Transverse colon (tissue), 4 donors: ENCODE measurements at regions not wholly inside any gene's neighbourhood (a gene's known extent, or its start where the extent isn't known, plus 50 kb on each side); places are given as distances from the start of the nearest gene placed in this dataset.

Source experiments
- DNase-seq: peaks from one replicate; pipeline ENCODE4 v3.0.0-alpha.2; 2019
- H3K27ac ChIP-seq, 4 donors: fragments of 200-600 bp; sonication (generic); 2 replicates each; pipeline ENCODE4 v1.5.1; 2016 to 2018; ENCODE audit warnings: inconsistent platforms in 4 of 4
- H3K27me3 ChIP-seq: fragments of 200-600 bp; sonication (generic); 2 replicates; pipeline ENCODE4 v1.5.1; 2017; ENCODE audit warnings: inconsistent platforms
- H3K36me3 ChIP-seq, 4 donors: fragments of 200-600 bp; sonication (generic); 2 replicates each; pipeline ENCODE4 v1.5.1; 2017 to 2019; ENCODE audit warnings: inconsistent platforms in 4 of 4
- H3K4me1 ChIP-seq, 4 donors: fragments of 200-600 bp; sonication (generic); 2 replicates each; pipeline ENCODE4 v1.5.1; 2017 to 2020; ENCODE audit warnings: inconsistent platforms in 4 of 4
- H3K4me3 ChIP-seq, 4 donors: fragments of 200-600 bp; sonication (generic); 1 replicate in 1 of 4; 2 replicates in 3 of 4; pipeline versions ENCODE4 v1.5.1 to v1.6.1; 2017 to 2019; ENCODE audit warnings: inconsistent platforms in 4 of 4
- H3K9me3 ChIP-seq, 2 donors: fragments of 200-600 bp; sonication (generic); 2 replicates each; pipeline ENCODE4 v1.5.1; 2017 to 2019; ENCODE audit warnings: inconsistent platforms in 2 of 2
- EP300 ChIP-seq: sonication (generic); formaldehyde crosslinking; IDR thresholded peaks from one replicate; pipeline ENCODE4 v1.6.1; 2017; ENCODE audit warnings: antibody characterized with exemption, low read depth
- POLR2A ChIP-seq: fragments of 450-650 bp; IDR thresholded peaks from one replicate; pipeline ENCODE4 v1.6.1; 2016; ENCODE audit warnings: antibody characterized with exemption, mild to moderate bottlenecking, moderate library complexity
- POLR2AphosphoS5 ChIP-seq, 3 donors: sonication (generic); formaldehyde crosslinking; IDR thresholded peaks; one replicate each; pipeline ENCODE4 v1.6.1; 2016; ENCODE audit warnings: antibody characterized with exemption in 3 of 3
- WGBS, 2 donors: methylation state at CpG; one replicate each; pipeline ENCODE4 v1.1.5; 2018; ENCODE audit warnings: low coverage in 1 of 2; 5-methylcytosine and 5-hydroxymethylcytosine counted together
- in situ Hi-C, 4 donors: fragments of 200-750 bp; cut with MboI; loops; one replicate each; pipeline versions ENCODE4 v1.15.0 to v1.15.1; 2017; ENCODE audit warnings: low sequenced_read_pairs in 3 of 4, low pct_ligation_motif_present in 1 of 4, low pct_unique_long_range_greater_than_20kb in 1 of 4
- intact Hi-C: fragments of 100-400 bp; cut with DNase I; formaldehyde crosslinking; loops from one replicate; pipeline ENCODE4 v1.15.1; 2023; ENCODE audit warnings: low total_unique reads
- TF ChIP-seq, protein P1 (sequence below), 5 experiments: fragments of 200-600 bp in 3 of 5; fragments of 450-650 bp in 2 of 5; sonication (generic) in 3 of 5; IDR thresholded peaks; 1 replicate in 2 of 5; 2 replicates in 3 of 5; pipeline ENCODE4 v1.5.1; 2016 to 2017; ENCODE audit warnings: antibody characterized with exemption in 5 of 5, inconsistent platforms in 3 of 5, mild to moderate bottlenecking in 2 of 5, moderate library complexity in 1 of 5

DNA sequence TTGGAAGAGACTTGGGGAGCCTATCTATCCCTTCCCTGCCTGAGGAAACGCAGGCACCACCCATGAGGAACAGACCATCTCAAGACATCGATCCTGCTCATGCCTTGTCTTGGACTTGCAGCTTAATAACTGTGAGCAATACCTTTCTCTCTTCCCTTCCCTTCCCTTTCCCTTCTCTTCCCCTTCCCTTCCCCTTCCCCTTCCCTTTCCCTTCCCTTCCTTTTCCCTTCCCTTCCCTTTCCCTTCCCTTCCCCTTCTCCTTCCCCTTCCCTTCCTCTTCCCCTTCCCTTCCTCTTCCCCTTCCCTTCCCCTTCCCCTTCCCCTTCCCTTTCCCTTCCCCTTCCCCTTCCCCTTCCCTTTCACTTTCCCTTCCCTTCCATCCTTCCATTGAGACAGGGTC is 650.7 kb upstream of the SOX11 start:
- Histone ChIP-seq H3K4me3 (no peak overlapping the region), H3K27me3 (no peaks in the 10 kb centered on the region), H3K9me3 (peaks cover 4 to 5% of the 10 kb centered on the region in 2 donors), H3K27ac (no peak overlapping the region), H3K36me3 (no peaks in the 10 kb centered on the region), H3K4me1 (no peaks in the 10 kb centered on the region)
- in situ Hi-C loops (no loop called here), intact Hi-C loops (no loop called here)
- no peak for DNase-seq
- WGBS, 2 donors = 67 to 80% methylated on average over 2 of the region's 2 CpGs
- TF ChIP-seq EP300 = no peak
- no peak for TF ChIP-seq POLR2A
- TF ChIP-seq, protein P1, sequence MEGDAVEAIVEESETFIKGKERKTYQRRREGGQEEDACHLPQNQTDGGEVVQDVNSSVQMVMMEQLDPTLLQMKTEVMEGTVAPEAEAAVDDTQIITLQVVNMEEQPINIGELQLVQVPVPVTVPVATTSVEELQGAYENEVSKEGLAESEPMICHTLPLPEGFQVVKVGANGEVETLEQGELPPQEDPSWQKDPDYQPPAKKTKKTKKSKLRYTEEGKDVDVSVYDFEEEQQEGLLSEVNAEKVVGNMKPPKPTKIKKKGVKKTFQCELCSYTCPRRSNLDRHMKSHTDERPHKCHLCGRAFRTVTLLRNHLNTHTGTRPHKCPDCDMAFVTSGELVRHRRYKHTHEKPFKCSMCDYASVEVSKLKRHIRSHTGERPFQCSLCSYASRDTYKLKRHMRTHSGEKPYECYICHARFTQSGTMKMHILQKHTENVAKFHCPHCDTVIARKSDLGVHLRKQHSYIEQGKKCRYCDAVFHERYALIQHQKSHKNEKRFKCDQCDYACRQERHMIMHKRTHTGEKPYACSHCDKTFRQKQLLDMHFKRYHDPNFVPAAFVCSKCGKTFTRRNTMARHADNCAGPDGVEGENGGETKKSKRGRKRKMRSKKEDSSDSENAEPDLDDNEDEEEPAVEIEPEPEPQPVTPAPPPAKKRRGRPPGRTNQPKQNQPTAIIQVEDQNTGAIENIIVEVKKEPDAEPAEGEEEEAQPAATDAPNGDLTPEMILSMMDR (IDR thresholded peaks at IDR 0.05) = no peak
- TF ChIP-seq POLR2AphosphoS5 (IDR thresholded peaks at IDR 0.05) = no peak

DNA sequence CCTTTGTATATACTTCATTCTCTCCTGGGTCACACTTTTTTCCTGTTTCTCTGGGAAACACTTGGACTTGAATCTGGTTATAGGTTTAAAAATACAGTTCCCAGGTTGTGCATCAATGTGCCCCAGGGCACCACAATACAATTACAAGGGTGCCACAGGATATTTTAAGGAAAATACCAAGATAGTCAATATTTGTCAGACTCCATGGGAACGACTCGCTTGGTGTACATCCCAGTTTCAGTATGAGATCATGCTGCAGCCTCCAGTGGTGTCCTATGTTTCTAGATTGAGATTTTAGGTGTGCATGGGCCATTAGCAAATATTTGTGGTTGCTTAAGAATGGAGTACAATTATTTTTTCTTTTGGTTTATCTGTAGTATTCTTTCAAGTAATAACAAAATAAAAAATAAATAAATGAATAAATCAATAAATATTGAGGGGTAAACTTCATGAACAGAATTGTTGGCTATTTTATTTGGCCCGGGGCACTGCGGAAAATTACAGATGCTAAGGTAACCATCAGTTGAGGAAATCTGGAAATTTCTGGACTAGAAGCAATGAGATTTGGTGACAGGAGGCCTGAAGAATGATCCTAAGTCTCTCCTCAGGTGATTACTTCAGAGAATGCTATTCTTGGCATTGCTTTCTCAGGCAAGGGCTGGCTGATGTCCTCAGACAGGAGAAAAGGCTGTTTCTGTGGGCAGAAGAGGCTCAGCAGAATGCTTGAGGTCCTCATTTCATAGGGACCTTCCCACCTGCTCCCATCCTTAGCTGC is 649.3 kb upstream of the SOX11 start:
- TF ChIP-seq EP300 (no peak), POLR2A (no peak), POLR2AphosphoS5 (IDR thresholded peaks at IDR 0.05) (no peak)
- TF ChIP-seq, protein P1 (IDR thresholded peaks at IDR 0.05) = no peak
- no peaks in the 10 kb centered on the region for H3K4me1 ChIP-seq
- DNase-seq = no peak
- no peaks in the 10 kb centered on the region for H3K27me3 ChIP-seq
- WGBS, 2 donors = 75 to 82% methylated on average over 4 of the region's 4 CpGs
- H3K36me3 ChIP-seq = no peaks in the 10 kb centered on the region
- in situ Hi-C loops (no loop called here), intact Hi-C loops (no loop called here)
- H3K27ac ChIP-seq = no peak overlapping the region
- H3K4me3 ChIP-seq = no peak overlapping the region
- peaks cover 4 to 10% of the 10 kb centered on the region in 2 donors for H3K9me3 ChIP-seq

DNA sequence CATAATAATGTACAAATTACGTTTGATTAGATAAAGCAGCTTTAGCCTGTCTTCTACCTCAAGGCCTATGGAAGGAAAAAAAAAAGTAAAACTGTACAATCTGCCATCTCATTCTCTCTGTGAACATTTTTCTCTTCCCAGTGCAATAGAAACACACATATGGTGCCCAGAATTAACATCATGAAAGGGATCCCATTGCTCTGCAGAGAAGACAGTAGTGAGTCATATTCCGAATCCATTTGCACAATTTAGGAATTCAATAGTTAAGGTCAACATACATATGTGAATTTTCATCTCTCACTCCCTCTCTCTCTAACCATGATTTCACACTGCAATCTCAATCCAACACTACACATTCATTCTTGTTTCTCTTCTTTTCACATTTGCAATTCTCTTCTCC is 640.9 kb upstream of the SOX11 start:
- H3K36me3 ChIP-seq = no peaks in the 10 kb centered on the region
- no peak overlapping the region for H3K27ac ChIP-seq
- in situ Hi-C loops (no loop called here), intact Hi-C loops (no loop called here)
- TF ChIP-seq POLR2AphosphoS5 (IDR thresholded peaks at IDR 0.05) (no peak), EP300 (no peak), POLR2A (no peak)
- TF ChIP-seq, protein P1 (IDR thresholded peaks at IDR 0.05) = no peak
- no peak overlapping the region for H3K4me3 ChIP-seq
- 74 to 79% methylated on average over 2 of the region's 2 CpGs for WGBS, 2 donors
- no peaks in the 10 kb centered on the region for H3K4me1 ChIP-seq
- H3K9me3 ChIP-seq = peaks cover 0 to 9% of the 10 kb centered on the region in 2 donors
- H3K27me3 ChIP-seq = no peaks in the 10 kb centered on the region
- DNase-seq = no peak

DNA sequence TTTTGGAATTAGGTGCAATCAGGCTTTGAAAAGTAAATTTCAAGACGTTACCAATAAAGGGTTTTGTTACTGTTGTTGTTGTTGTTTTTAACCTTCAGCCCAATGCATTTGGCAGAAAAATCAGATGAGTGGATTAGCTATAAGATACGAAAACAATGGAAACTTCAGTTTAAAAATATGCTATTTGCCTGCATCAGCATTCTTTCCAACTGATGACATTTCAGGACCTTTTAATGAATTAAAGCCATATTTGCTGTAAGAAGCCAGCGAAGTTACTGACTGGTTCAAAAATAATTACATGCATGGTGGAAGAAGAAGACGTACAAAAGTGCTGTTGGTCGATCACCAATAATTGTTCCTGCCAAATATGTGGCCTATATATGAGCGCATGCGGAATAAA is 639.3 kb upstream of the SOX11 start:
- no peak for TF ChIP-seq POLR2AphosphoS5 (IDR thresholded peaks at IDR 0.05)
- TF ChIP-seq, protein P1 (IDR thresholded peaks at IDR 0.05) = no peak
- TF ChIP-seq POLR2A = no peak
- no peak for TF ChIP-seq EP300
- Histone ChIP-seq H3K4me1 (no peaks in the 10 kb centered on the region), H3K27ac (no peak overlapping the region), H3K4me3 (no peak overlapping the region), H3K27me3 (no peaks in the 10 kb centered on the region), H3K9me3 (peaks cover 0 to 2% of the 10 kb centered on the region in 2 donors), H3K36me3 (no peaks in the 10 kb centered on the region)
- in situ Hi-C loops = no loop called here
- DNase-seq = no peak
- WGBS, 2 donors = 85 to 88% methylated on average over 6 to 7 of the region's 7 CpGs
- intact Hi-C loops = no loop called here
